ENCODE measurements at regions not wholly inside any gene's neighbourhood (a gene's known extent, or its start where the extent isn't known, plus 50 kb on each side); places are given as distances from the start of the nearest gene placed in this dataset.

- Histone ChIP-seq H3K9me3 (ENCODE audit: insufficient read depth, low read depth, low read length) (peaks cover 9% of the 10 kb centered on the region), H3K79me2 (ENCODE audit: insufficient read depth, low read length) (no peaks in the 10 kb centered on the region), H3K4me1 (ENCODE audit: insufficient read depth, low read length) (no peaks in the 10 kb centered on the region), H4K20me1 (ENCODE audit: insufficient read depth, low read length) (no peaks in the 10 kb centered on the region), H3K4me3 (ENCODE audit: insufficient read depth, low read depth, low read length) (no peak overlapping the region), H3K36me3 (ENCODE audit: insufficient read depth, low read length) (no peaks in the 10 kb centered on the region), H3K9ac (ENCODE audit: low read length) (no peak overlapping the region), H3K4me2 (ENCODE audit: low read length) (no peak overlapping the region), H3K27ac (ENCODE audit: low read depth, low read length) (no peak overlapping the region), H2AFZ (ENCODE audit: low read depth, low read length) (no peak overlapping the region), H3K27me3 (ENCODE audit: insufficient read depth, low read length) (no peaks in the 10 kb centered on the region)
- Mint-ChIP-seq H3K27me3 (ENCODE audit: low read depth, unreplicated experiment) (no peaks in the 10 kb centered on the region), H3K4me1 (ENCODE audit: low read depth, unreplicated experiment) (no peaks in the 10 kb centered on the region), H3K27ac (ENCODE audit: unreplicated experiment) (no peak overlapping the region), H3K9me3 (ENCODE audit: unreplicated experiment) (no peaks in the 10 kb centered on the region), H3K36me3 (ENCODE audit: low read depth, unreplicated experiment) (no peaks in the 10 kb centered on the region), H3K4me3 (ENCODE audit: unreplicated experiment) (no peak overlapping the region)
- TF ChIP-seq EZH2 (IDR thresholded peaks at IDR 0.05; ENCODE audit: insufficient read depth, low read length) (no peak), CTCF (IDR thresholded peaks at IDR 0.05; ENCODE audit: insufficient read depth, low read depth, low read length) (no peak)
- DNase-seq (ENCODE audit: low read depth) (no peak), FAIRE-seq (no peak)
These were observed 2102.9 kb downstream of the NCAM2 start for GRCh38 chr21:23101111-23101510.

GRCh38 chr21:23108533-23108932 lies 2110.3 kb downstream of the NCAM2 start:
- Histone ChIP-seq H3K27me3 (ENCODE audit: insufficient read depth, low read length) (no peaks in the 10 kb centered on the region), H3K27ac (ENCODE audit: low read depth, low read length) (no peak overlapping the region), H3K4me2 (ENCODE audit: low read length) (no peak overlapping the region), H2AFZ (ENCODE audit: low read depth, low read length) (no peak overlapping the region), H3K79me2 (ENCODE audit: insufficient read depth, low read length) (no peaks in the 10 kb centered on the region), H3K4me3 (ENCODE audit: insufficient read depth, low read depth, low read length) (no peak overlapping the region), H3K9me3 (ENCODE audit: insufficient read depth, low read depth, low read length) (no peaks in the 10 kb centered on the region), H4K20me1 (ENCODE audit: insufficient read depth, low read length) (no peaks in the 10 kb centered on the region), H3K4me1 (ENCODE audit: insufficient read depth, low read length) (no peaks in the 10 kb centered on the region), H3K36me3 (ENCODE audit: insufficient read depth, low read length) (no peaks in the 10 kb centered on the region), H3K9ac (ENCODE audit: low read length) (no peak overlapping the region)
- Mint-ChIP-seq H3K27me3 (ENCODE audit: low read depth, unreplicated experiment) (no peaks in the 10 kb centered on the region), H3K4me3 (ENCODE audit: unreplicated experiment) (no peak overlapping the region), H3K27ac (ENCODE audit: unreplicated experiment) (no peak overlapping the region), H3K9me3 (ENCODE audit: unreplicated experiment) (no peaks in the 10 kb centered on the region), H3K36me3 (ENCODE audit: low read depth, unreplicated experiment) (no peaks in the 10 kb centered on the region), H3K4me1 (ENCODE audit: low read depth, unreplicated experiment) (no peaks in the 10 kb centered on the region)
- DNase-seq (ENCODE audit: low read depth) (no peak), FAIRE-seq (no peak)
- TF ChIP-seq CTCF (IDR thresholded peaks at IDR 0.05; ENCODE audit: insufficient read depth, low read depth, low read length) (no peak), EZH2 (IDR thresholded peaks at IDR 0.05; ENCODE audit: insufficient read depth, low read length) (no peak)

GRCh38 chr21:23111070-23111600 lies 2112.9 kb downstream of the NCAM2 start:
- Mint-ChIP-seq H3K4me1 (ENCODE audit: low read depth, unreplicated experiment) (no peaks in the 10 kb centered on the region), H3K27ac (ENCODE audit: unreplicated experiment) (no peak overlapping the region), H3K36me3 (ENCODE audit: low read depth, unreplicated experiment) (no peaks in the 10 kb centered on the region), H3K27me3 (ENCODE audit: low read depth, unreplicated experiment) (no peaks in the 10 kb centered on the region), H3K4me3 (ENCODE audit: unreplicated experiment) (no peak overlapping the region), H3K9me3 (ENCODE audit: unreplicated experiment) (no peaks in the 10 kb centered on the region)
- H3K9me3 ChIP-seq (ENCODE audit: insufficient read depth, low read depth, low read length) = peaks cover 3% of the 10 kb centered on the region
- no peak overlapping the region for H3K4me3 ChIP-seq (ENCODE audit: insufficient read depth, low read depth, low read length)
- FAIRE-seq (no peak), DNase-seq (ENCODE audit: low read depth) (no peak)
- H3K4me2 ChIP-seq (ENCODE audit: low read length) = no peak overlapping the region
- TF ChIP-seq CTCF (IDR thresholded peaks at IDR 0.05; ENCODE audit: insufficient read depth, low read depth, low read length) = no peak
- no peak for TF ChIP-seq EZH2 (IDR thresholded peaks at IDR 0.05; ENCODE audit: insufficient read depth, low read length)
- H3K36me3 ChIP-seq (ENCODE audit: insufficient read depth, low read length) = no peaks in the 10 kb centered on the region
- H2AFZ ChIP-seq (ENCODE audit: low read depth, low read length) = no peak overlapping the region
- H4K20me1 ChIP-seq (ENCODE audit: insufficient read depth, low read length) = no peaks in the 10 kb centered on the region
- H3K79me2 ChIP-seq (ENCODE audit: insufficient read depth, low read length) = no peaks in the 10 kb centered on the region
- no peaks in the 10 kb centered on the region for H3K4me1 ChIP-seq (ENCODE audit: insufficient read depth, low read length)
- H3K9ac ChIP-seq (ENCODE audit: low read length) = no peak overlapping the region
- no peaks in the 10 kb centered on the region for H3K27me3 ChIP-seq (ENCODE audit: insufficient read depth, low read length)
- no peak overlapping the region for H3K27ac ChIP-seq (ENCODE audit: low read depth, low read length)

Measured in astrocyte (in vitro differentiated cells and primary cell).